ENCODE measurements at regions not wholly inside any gene's neighbourhood (a gene's known extent, or its start where the extent isn't known, plus 50 kb on each side); places are given as distances from the start of the nearest gene placed in this dataset.

DNA sequence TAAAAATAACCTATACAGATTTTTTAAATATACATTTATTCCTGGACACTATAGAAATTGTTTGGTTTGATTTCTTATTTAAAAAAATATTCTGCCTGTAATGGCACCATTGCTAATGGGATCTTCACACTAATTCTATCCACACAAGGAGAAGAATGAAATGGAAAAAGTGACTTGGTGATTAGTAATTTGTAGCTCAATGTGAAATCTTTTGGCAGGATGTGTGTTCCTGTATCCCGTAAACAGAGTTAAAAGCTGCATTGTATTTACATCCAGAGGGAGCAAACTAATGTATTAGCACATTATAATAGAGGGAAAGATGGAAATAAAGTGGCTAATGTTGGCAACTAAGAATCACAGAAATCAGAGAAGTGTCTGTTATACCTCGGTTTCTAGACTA lies 1455.3 kb upstream of the FLRT2 start:
- Histone ChIP-seq H3K27ac (no peak overlapping the region), H3K27me3 (no peaks in the 10 kb centered on the region), H3K4me1 (ENCODE audit: insufficient read depth) (no peaks in the 10 kb centered on the region), H3K36me3 (no peaks in the 10 kb centered on the region), H3K4me3 (no peak overlapping the region), H3K9me3 (no peaks in the 10 kb centered on the region)
- no peak for DNase-seq
- intact Hi-C loops (cut with DNase I) = no loop called here
- 76 to 91% (median 88%) methylated on average over 2 of the region's 2 CpGs for WGBS, 3 donors
- TF ChIP-seq POLR2A (IDR thresholded peaks at IDR 0.05) = no peak
- TF ChIP-seq, protein P1, sequence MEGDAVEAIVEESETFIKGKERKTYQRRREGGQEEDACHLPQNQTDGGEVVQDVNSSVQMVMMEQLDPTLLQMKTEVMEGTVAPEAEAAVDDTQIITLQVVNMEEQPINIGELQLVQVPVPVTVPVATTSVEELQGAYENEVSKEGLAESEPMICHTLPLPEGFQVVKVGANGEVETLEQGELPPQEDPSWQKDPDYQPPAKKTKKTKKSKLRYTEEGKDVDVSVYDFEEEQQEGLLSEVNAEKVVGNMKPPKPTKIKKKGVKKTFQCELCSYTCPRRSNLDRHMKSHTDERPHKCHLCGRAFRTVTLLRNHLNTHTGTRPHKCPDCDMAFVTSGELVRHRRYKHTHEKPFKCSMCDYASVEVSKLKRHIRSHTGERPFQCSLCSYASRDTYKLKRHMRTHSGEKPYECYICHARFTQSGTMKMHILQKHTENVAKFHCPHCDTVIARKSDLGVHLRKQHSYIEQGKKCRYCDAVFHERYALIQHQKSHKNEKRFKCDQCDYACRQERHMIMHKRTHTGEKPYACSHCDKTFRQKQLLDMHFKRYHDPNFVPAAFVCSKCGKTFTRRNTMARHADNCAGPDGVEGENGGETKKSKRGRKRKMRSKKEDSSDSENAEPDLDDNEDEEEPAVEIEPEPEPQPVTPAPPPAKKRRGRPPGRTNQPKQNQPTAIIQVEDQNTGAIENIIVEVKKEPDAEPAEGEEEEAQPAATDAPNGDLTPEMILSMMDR (IDR thresholded peaks at IDR 0.05) = no peak
- no peak for TF ChIP-seq EP300 (IDR thresholded peaks at IDR 0.05)

DNA sequence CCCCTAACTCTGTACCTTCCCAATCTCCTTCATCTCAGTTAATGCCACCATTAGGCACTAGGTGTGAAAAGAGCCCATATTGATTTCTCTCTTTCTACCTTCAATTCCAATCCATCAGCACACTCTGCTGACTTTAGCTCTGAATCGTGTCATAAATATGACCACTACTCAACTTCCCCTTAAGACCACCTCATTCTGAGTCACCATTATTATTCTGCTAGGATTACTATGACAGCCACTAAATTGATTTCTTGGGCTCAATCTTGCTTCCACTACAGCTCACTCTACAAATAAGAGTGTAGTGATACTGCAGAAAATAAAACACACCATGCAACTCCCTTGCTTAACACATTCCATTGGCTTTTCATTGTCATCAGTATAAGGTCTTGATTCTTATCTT lies 1449.0 kb upstream of the FLRT2 start:
- DNase-seq = no peak
- no peaks in the 10 kb centered on the region for H3K9me3 ChIP-seq
- no peaks in the 10 kb centered on the region for H3K27me3 ChIP-seq
- TF ChIP-seq, protein P1 (IDR thresholded peaks at IDR 0.05) = no peak
- no peak for TF ChIP-seq POLR2A (IDR thresholded peaks at IDR 0.05)
- TF ChIP-seq EP300 (IDR thresholded peaks at IDR 0.05) = no peak
- 94 to 96% (median 95%) methylated on average over 1 of the region's 1 CpG for WGBS, 3 donors
- no peaks in the 10 kb centered on the region for H3K36me3 ChIP-seq
- H3K4me1 ChIP-seq (ENCODE audit: insufficient read depth) = no peaks in the 10 kb centered on the region
- intact Hi-C loops (cut with DNase I) = no loop called here
- H3K27ac ChIP-seq = no peak overlapping the region
- H3K4me3 ChIP-seq = no peak overlapping the region

DNA sequence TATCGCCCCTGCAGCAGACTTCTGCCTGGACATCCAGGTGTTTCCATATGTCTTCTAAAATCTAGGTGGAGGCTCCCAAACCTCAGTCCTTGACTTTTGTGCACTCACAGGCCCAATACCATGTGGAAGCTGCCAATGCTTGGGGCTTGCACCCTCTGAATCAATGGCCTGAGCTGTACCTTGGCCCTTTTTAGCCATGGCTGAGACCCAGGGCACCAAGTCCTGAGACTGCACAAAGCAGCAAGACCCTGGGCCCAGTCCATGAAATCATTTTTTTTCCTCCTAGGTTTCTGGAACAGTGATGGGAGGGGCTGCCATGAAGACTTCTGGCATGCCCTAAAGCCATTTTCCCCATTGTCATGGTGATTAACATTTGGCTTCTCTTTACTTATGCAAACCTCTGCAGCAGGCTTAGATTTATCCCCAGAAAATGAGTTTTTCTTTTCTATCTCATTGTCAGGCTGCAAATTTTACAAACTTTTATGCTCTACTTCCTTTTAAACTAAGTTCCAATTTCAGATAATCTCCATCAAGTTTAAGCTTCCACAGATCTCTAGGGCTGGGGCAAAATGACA lies 1445.8 kb upstream of the FLRT2 start:
- no peaks in the 10 kb centered on the region for H3K9me3 ChIP-seq
- no peaks in the 10 kb centered on the region for H3K27me3 ChIP-seq
- TF ChIP-seq, protein P1 (IDR thresholded peaks at IDR 0.05) = no peak
- no peak for TF ChIP-seq POLR2A (IDR thresholded peaks at IDR 0.05)
- TF ChIP-seq EP300 (IDR thresholded peaks at IDR 0.05) = no peak
- no peaks in the 10 kb centered on the region for H3K36me3 ChIP-seq
- H3K27ac ChIP-seq = no peak overlapping the region
- no peak overlapping the region for H3K4me3 ChIP-seq
- WGBS, 3 donors = 97 to 100% (median 100%) methylated on average over 1 of the region's 1 CpG
- intact Hi-C loops (cut with DNase I) = no loop called here
- no peak for DNase-seq
- H3K4me1 ChIP-seq (ENCODE audit: insufficient read depth) = peaks cover 4% of the 10 kb centered on the region

DNA sequence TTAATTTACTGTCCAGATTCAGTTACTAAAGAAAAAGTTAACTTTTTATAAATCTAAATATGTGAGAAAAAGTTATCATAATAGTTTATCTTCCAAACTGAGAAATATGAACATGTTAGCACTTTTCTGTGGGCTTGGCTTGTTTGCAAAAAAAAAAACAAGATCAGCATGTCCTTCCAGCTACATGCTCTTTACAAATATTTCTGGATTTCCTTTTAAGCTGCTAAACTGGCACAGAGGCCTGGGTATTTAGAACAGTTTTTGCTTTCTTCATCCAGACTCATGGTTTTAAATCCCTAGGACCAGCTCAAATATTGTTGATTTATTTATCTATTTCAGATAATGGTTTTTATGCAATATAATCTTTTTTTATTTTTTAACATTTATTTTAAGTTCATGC lies 1444.5 kb upstream of the FLRT2 start:
- no peaks in the 10 kb centered on the region for H3K27me3 ChIP-seq
- H3K4me1 ChIP-seq (ENCODE audit: insufficient read depth) = peaks cover 7% of the 10 kb centered on the region
- DNase-seq = no peak
- H3K9me3 ChIP-seq = no peaks in the 10 kb centered on the region
- H3K27ac ChIP-seq = no peak overlapping the region
- no peaks in the 10 kb centered on the region for H3K36me3 ChIP-seq
- intact Hi-C loops (cut with DNase I) = no loop called here
- TF ChIP-seq, protein P1 (IDR thresholded peaks at IDR 0.05) = no peak
- no peak for TF ChIP-seq EP300 (IDR thresholded peaks at IDR 0.05)
- TF ChIP-seq POLR2A (IDR thresholded peaks at IDR 0.05) = no peak
- H3K4me3 ChIP-seq = no peak overlapping the region

Measured in ovary (tissue), 7 donors.